Keratinocyte (primary cell): ENCODE measurements at regions not wholly inside any gene's neighbourhood (a gene's known extent, or its start where the extent isn't known, plus 50 kb on each side); places are given as distances from the start of the nearest gene placed in this dataset.

Source experiments
- CTCF ChIP-seq, 3 experiments: IDR thresholded peaks in 1 of 3; conservative IDR thresholded peaks in 1 of 3; optimal IDR thresholded peaks in 1 of 3; 2 replicates in 2 of 3; 3 replicates in 1 of 3; pipeline versions ENCODE3 to v1.5.1; 2011; ENCODE audit warnings: low read length in 3 of 3, mild to moderate bottlenecking in 3 of 3, moderate library complexity in 2 of 3, control low read depth in 1 of 3, inconsistent platforms in 1 of 3; ENCODE audit not compliant: insufficient read depth in 2 of 3; ENCODE audit errors: extremely low read depth in 1 of 3
- EZH2 ChIP-seq: IDR thresholded peaks from one replicate; pipeline ENCODE4 v1.6.1; 2012; ENCODE audit warnings: inconsistent platforms, mild to moderate bottlenecking, low read length, moderate library complexity

GRCh38 chr9:751137-752051 lies 90.1 kb upstream of the DMRT1 start:
- TF ChIP-seq CTCF (optimal IDR thresholded peaks at IDR 0.05 in 1 of 3, IDR thresholded peaks at IDR 0.05 in 1 of 3, conservative IDR thresholded peaks at IDR 0.05 in 1 of 3; ENCODE audit: extremely low read depth in 1 of 3, insufficient read depth in 2 of 3, low read length in 3 of 3) (no peak), EZH2 (no peak)
